HG03139 (cell line): ENCODE measurements at regions not wholly inside any gene's neighbourhood (a gene's known extent, or its start where the extent isn't known, plus 50 kb on each side); places are given as distances from the start of the nearest gene placed in this dataset.

Experiments
- ATAC-seq: cut with Tn5 transposase; IDR thresholded peaks from one replicate; pipeline ENCODE4 v1.9.1; 2021; ENCODE audit not compliant: unreplicated experiment

GRCh38 chr7:12741951-12742575 is 54.6 kb downstream of the ARL4A start:
- no peak for ATAC-seq

- ATAC-seq: no peak
Observed at GRCh38 chr7:12746211-12746610, 58.8 kb downstream of the ARL4A start.

- ATAC-seq: no peak
Observed at GRCh38 chr7:12747687-12748306, 60.4 kb downstream of the ARL4A start.

DNA sequence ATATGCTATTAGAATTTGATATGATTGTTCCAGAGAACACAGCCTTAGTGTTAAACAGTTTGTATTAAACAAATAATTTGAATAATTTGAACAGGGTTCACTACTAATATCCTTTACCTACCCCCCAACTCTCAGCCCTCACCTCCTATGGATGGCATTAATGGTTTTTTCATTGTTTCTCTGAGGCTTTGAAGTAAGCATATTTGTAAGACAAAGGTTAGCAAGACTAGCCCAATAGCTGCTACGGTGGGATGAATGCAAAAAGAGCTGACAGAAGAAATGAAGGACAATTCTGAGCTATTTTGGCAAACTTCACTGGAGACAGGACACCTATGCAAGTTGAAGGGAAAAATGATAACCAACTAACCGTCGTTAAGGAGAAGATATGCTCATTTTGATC is 61.6 kb downstream of the ARL4A start:
- ATAC-seq: no peak

GRCh38 chr7:12749746-12750145 is 62.3 kb downstream of the ARL4A start:
- no peak for ATAC-seq

GRCh38 chr7:12751764-12752163 is 64.3 kb downstream of the ARL4A start:
- no peak for ATAC-seq

DNA sequence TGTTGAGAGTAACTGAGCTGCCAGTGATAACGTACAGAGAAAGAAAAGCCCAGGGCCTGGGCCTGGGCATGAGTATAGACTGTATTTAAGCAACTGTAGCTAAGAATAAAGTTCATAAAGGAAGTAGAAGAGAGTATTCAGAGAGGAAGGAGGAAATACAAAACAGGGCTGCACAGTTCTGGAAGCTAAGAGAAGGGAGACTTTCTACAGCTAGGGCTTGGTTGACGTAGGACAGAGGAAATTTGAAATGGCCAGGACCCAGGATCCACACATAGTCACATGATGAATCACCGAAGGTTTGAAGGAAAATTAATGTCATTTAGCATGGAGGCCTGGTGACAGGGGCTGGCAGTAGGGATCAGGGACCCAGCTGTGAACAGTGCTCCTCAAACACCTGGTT is 66.7 kb downstream of the ARL4A start:
- ATAC-seq: no peak

GRCh38 chr7:12756821-12757220 is 69.4 kb downstream of the ARL4A start:
- ATAC-seq: no peak

GRCh38 chr7:12757443-12757842 is 70.0 kb downstream of the ARL4A start:
- ATAC-seq: no peak

- ATAC-seq: no peak
Observed at GRCh38 chr7:12759151-12759550, 71.7 kb downstream of the ARL4A start.

DNA sequence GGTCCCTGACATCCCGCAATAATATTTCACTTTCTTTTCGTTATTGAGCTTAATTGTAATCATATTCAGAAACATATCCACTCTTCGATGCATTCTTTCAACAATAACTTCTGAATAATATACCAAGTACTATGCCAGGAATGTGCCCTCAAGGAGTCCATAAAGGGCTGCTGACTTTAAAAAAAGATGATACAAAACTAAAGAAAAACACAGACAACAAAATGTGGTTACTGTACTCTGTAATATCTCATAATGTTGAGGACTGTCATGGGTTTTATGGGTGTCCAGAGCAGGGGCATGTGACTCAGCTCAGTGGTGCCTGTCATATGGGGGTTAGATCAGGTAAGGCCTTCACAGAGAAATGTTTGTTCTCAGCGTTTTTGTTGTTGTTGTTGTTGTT is 73.7 kb downstream of the ARL4A start:
- ATAC-seq: no peak

DNA sequence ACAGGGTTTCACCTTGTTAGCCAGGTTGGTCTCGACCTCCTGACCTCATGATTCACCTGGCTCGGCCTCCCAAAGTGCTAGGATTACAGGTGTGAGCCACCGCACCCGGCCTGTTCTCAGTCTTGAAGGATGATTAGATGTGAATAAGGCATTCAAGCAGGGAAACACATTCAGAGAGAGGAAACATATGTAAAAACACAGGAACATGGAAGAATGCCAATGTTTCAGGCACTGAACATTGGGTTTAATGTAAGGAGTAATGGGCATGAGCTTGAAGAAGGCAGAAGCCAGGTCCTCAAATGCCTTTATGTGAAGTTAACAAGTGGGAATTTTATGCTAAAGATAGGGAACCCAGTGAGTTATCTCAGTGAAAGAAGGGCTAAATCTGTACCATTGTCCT is 74.3 kb downstream of the ARL4A start:
- no peak for ATAC-seq

GRCh38 chr7:12764458-12764891 is 77.0 kb downstream of the ARL4A start:
- ATAC-seq: no peak

DNA sequence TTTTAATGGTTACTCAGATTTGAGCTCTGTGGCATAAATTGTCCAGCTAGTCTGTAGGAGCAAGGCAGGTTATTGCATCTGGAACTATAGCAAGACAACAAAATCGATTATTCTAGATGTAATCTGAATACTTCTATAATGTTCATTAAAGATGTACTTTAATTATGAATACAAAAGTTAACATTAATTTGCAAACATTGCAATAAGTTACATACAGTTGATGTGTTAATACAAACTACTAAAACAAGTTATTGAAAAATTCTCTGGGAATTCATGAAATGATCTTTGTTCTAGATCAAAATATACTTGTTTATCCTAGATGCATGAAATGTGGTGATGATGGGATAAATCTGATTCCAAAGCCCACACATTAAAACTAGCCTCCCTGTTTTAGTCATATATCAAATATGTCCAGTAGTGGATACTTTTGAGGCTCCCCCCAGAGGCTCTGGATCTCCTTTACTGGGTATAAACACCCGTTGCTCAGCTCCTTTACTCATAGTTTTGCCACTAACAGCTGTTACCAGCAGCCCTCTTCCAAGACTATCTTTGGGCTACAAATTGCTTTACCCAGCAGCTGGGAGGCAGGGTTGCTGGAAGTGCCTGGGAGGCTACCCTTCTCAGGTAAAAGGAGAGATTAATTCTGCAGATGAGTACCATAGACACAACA is 78.1 kb downstream of the ARL4A start:
- ATAC-seq: no peak

DNA sequence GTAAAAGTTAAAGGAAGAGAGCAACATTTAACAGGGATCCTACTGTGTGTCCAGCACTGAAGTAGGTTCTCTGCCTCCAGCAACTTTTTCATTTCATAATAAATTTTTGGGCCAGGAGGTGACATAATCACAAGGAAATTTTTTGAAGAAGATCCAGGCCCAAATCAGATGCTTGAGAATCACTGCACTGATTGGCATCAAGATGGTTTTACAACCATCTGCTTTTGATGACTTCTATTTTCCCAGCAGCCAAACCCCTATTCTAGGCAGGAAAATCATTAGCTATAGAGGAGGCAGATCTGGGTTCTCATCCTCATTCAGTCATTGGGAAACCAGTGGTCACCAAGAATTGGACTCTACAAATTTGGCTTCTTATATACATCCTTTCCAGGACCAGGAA is 79.0 kb downstream of the ARL4A start:
- no peak for ATAC-seq

GRCh38 chr7:12768948-12769347 is 81.5 kb downstream of the ARL4A start:
- no peak for ATAC-seq

DNA sequence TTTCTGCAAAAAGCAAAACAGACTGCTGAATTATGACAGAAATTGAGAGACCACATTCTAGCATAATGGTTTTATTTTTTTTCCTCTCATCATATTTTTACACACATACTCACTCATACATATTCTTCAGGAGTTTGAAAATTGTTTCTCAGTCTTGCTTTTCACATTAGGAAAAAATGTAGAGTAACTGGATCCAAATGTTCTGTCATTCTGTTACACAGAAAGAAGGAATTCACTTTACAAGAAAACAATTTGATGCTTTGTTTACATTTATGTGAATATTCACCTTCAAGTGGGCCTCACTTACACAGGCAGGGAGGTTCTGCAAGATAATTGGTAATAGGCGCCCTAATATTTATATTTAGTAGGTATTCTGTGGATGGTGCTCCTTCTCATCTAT is 82.0 kb downstream of the ARL4A start:
- no peak for ATAC-seq

DNA sequence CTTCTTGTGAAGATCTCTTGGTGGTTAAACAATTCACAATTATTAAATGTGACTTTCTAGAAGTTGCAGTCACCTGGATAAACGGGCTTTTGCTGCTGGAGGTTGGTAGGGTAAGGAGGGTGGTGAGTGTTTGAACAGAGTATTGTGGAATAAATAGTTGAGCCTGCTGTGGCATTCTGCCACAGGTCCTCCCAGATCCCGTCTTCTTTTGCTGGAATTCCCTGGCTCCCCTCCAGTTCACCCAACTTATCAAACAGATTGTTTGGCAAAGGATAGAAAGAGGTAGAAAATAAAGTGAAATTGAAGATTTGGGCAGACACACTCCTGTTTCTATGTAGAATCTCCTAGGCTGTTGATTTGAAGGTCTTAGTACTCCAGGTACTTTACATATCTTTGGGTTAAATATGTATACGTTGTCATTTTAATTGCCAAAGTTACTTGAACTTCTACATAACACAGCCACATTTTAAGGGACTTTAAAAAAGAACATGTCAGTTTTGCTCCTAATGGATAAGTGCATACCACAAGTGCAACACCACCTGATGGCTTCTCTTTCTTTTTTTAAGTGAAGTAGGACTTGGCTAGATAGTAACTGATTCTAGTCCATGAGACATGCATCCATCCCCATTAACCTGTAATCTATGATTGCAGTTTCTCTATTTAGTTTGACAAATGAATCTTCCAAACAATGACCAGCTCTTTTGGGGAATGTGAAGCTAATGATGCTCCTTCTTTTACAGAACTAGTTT is 83.0 kb downstream of the ARL4A start:
- no peak for ATAC-seq

DNA sequence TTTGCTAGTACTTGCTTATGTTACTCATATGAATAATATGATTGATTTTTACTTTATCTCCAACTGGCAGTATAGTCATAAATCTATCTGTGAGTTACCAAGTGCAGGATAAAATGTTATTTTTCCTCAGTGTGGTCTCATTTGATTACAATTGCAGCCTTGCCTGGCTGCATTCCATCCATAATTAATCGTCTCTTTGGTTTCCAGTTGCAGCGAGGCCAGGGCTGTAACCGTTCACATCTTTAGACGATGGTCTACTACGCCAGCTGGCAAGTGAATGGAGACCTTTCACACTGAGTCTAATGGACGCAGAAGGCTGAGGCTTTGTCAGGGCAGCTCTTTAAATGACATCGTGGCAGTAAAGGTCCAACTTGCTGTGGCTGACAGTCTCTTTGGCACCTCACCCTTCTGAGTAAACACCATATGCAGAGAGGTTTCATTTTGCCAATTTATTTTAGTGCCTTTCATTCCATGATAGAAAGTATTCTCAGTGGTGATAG is 84.0 kb downstream of the ARL4A start:
- no peak for ATAC-seq

DNA sequence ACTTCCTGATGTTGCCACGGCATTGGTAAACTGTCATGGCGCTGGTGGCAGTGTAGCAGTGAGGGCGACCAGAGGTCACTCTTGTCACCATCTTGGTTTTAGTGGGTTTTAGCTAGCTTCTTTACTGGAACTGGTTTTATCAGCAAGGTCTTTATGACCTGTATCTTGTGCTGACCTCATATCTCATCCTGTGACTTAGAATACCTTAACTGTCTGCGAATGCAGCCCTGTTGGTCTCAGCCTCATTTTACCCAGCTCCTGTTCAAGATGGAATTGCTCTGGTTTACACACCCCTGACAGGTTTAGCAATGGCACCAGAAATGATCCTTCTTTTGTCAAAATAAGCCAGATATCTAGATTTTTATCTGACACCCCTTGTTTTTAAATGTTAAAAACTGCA is 85.3 kb downstream of the ARL4A start:
- no peak for ATAC-seq

GRCh38 chr7:12777257-12777656 is 89.8 kb downstream of the ARL4A start:
- ATAC-seq: no peak

DNA sequence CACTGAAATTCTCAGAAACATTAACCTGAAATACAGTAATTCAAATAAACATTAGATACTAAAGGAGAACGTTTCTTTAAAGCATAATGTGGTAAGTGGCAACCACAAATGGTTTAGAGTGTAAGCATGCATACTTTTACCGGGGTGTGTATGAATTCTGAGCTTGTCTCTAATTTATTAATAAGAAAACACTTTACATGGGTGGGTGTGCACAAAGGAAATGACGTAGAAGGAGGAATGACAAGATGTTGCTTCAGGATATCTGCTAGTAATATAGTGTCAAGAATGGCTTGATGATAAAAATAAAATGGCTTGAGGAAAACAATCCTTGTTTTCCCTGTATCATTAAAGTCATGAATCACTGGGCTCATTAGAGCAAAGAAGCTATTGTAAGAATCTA is 92.5 kb downstream of the ARL4A start:
- ATAC-seq: no peak
